GM18508 (cell line): ENCODE measurements at regions not wholly inside any gene's neighbourhood (a gene's known extent, or its start where the extent isn't known, plus 50 kb on each side); places are given as distances from the start of the nearest gene placed in this dataset.
"Not testable (repeated sequence)": the region's sequence is repeated elsewhere in the genome, so short reads cannot be mapped to it uniquely, and the experiment has no call there.

Experiments
- ATAC-seq: cut with Tn5 transposase; IDR thresholded peaks from one replicate; pipeline ENCODE4 v1.9.1; 2021; ENCODE audit warnings: moderate number of reproducible peaks; ENCODE audit not compliant: insufficient read depth, unreplicated experiment

- no peak for ATAC-seq
Observed at GRCh38 chr7:16098585-16099179, 322.7 kb downstream of the CRPPA start.

- ATAC-seq: no peak
Observed at GRCh38 chr7:16098058-16098457, 323.3 kb downstream of the CRPPA start.

- no peak for ATAC-seq
Observed at GRCh38 chr7:16095171-16095950, 326.0 kb downstream of the CRPPA start.

- ATAC-seq: no peak
Observed at GRCh38 chr7:16094651-16095050, 326.7 kb downstream of the CRPPA start.

- no peak for ATAC-seq
Observed at GRCh38 chr7:16092711-16093110, 328.6 kb downstream of the CRPPA start.

- no peak for ATAC-seq
Observed at GRCh38 chr7:16091701-16092310, 329.5 kb downstream of the CRPPA start.

- no peak for ATAC-seq
Observed at GRCh38 chr7:16089801-16090200, 331.5 kb downstream of the CRPPA start.

GRCh38 chr7:16089191-16089590, 332.1 kb downstream of the CRPPA start:
- ATAC-seq: no peak

- no peak for ATAC-seq
Observed at GRCh38 chr7:16086743-16087142, 334.6 kb downstream of the CRPPA start.

- not testable (repeated sequence) for ATAC-seq
Observed at GRCh38 chr7:16085780-16086179, 335.6 kb downstream of the CRPPA start.

- no peak for ATAC-seq
Observed at GRCh38 chr7:16084875-16085274, 336.5 kb downstream of the CRPPA start.

GRCh38 chr7:16084370-16084769, 337.0 kb downstream of the CRPPA start:
- ATAC-seq: no peak

GRCh38 chr7:16083931-16084330, 337.4 kb downstream of the CRPPA start:
- ATAC-seq: no peak

- ATAC-seq: no peak
Observed at GRCh38 chr7:16080131-16080530, 341.2 kb downstream of the CRPPA start.

GRCh38 chr7:16079723-16080122, 341.6 kb downstream of the CRPPA start:
- ATAC-seq: no peak

- peak; percentile 72 for ATAC-seq
Observed at GRCh38 chr7:16078076-16078952, 343.0 kb downstream of the CRPPA start.

- peak; percentile 93 for ATAC-seq
Observed at GRCh38 chr7:16071246-16071857, 350.0 kb downstream of the CRPPA start.

GRCh38 chr7:16070806-16071205, 350.5 kb downstream of the CRPPA start:
- no peak for ATAC-seq

GRCh38 chr7:16069998-16070397, 351.3 kb downstream of the CRPPA start:
- ATAC-seq: no peak

- ATAC-seq: no peak
Observed at GRCh38 chr7:16068183-16068582, 353.2 kb downstream of the CRPPA start.
